GM10266 (cell line): ENCODE measurements at regions not wholly inside any gene's neighbourhood (a gene's known extent, or its start where the extent isn't known, plus 50 kb on each side); places are given as distances from the start of the nearest gene placed in this dataset.

Source experiments
- DNase-seq: peaks from one replicate; pipeline ENCODE4 v3.0.0; 2012; ENCODE audit errors: extremely low spot score
- CTCF ChIP-seq: IDR thresholded peaks from 2 replicates; pipeline ENCODE4 v1.5.1; 2012; ENCODE audit warnings: mild to moderate bottlenecking, low read depth; ENCODE audit not compliant: control insufficient read depth, insufficient read depth; ENCODE audit errors: missing control alignments

GRCh38 chr7:45366475-45366874 is 207.7 kb upstream of the ADCY1 start:
- no peak for TF ChIP-seq CTCF
- DNase-seq: no peak

GRCh38 chr7:45367026-45367425 is 207.1 kb upstream of the ADCY1 start:
- TF ChIP-seq CTCF: no peak
- no peak for DNase-seq

GRCh38 chr7:45368129-45368807 is 205.9 kb upstream of the ADCY1 start:
- DNase-seq: no peak
- TF ChIP-seq CTCF: no peak

GRCh38 chr7:45384499-45384898 is 189.7 kb upstream of the ADCY1 start:
- TF ChIP-seq CTCF: no peak

GRCh38 chr7:45387837-45388236 is 186.3 kb upstream of the ADCY1 start:
- TF ChIP-seq CTCF: no peak

More at GRCh38 chr7:45384499-45384898, 189.7 kb upstream of the ADCY1 start:
- no peak for DNase-seq

GRCh38 chr7:45389073-45389872 is 184.9 kb upstream of the ADCY1 start:
- no peak for TF ChIP-seq CTCF
- DNase-seq: no peak

More at GRCh38 chr7:45387837-45388236, 186.3 kb upstream of the ADCY1 start:
- no peak for DNase-seq

GRCh38 chr7:45390180-45390579 is 184.0 kb upstream of the ADCY1 start:
- no peak for TF ChIP-seq CTCF

More at GRCh38 chr7:45390180-45390579, 184.0 kb upstream of the ADCY1 start:
- DNase-seq: no peak
